HG03565 (cell line): ENCODE measurements at regions not wholly inside any gene's neighbourhood (a gene's known extent, or its start where the extent isn't known, plus 50 kb on each side); places are given as distances from the start of the nearest gene placed in this dataset.

ENCODE experiments used
- ATAC-seq: cut with Tn5 transposase; IDR thresholded peaks from one replicate; pipeline ENCODE4 v1.9.1; 2021; ENCODE audit warnings: mild to moderate bottlenecking, moderate library complexity; ENCODE audit not compliant: unreplicated experiment

GRCh38 chr3:152516216-152516615 is 247.5 kb downstream of the MBNL1 start:
- ATAC-seq = no peak

DNA sequence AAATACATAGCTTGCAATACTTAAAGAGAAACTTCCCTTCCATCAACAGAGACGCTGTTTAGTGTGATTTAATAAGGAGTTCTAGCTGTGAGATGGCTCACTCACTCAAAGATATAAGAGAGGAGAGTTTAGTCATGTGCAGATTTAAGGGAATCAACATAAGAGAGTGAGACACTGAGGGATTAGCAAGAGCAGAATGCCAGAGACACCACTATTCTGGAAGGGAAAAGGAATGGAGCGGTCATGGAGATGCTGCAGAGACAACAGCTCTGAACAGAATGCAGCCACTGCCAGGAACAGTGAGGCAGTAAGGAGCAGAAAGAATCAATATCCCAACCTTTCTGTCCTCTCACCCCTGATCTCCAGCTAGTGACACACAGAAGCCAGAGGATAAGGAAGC is 248.8 kb downstream of the MBNL1 start:
- no peak for ATAC-seq

- no peak for ATAC-seq
Observed at GRCh38 chr3:152518346-152518745, 249.6 kb downstream of the MBNL1 start.

- no peak for ATAC-seq
Observed at GRCh38 chr3:152519376-152519775, 250.6 kb downstream of the MBNL1 start.

DNA sequence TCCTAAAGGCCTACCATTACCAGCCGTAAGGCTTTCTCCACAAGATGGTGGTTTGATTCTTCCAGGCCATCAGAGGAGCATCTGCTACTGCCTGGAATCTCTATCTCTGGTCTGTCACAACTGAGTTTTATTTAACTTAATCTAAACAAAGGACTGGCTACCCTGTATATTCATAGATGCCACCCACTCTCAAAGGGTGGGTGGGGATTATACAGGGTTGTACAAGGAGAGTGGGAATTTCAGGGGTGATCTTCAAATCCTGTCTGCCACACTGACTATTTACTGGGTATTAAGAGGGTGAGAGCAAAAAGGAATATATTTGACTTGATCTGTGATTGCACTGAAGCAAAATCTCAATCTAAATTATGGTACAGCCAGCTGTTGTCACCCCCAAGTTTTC is 253.3 kb downstream of the MBNL1 start:
- no peak for ATAC-seq

GRCh38 chr3:152524198-152525140 is 255.7 kb downstream of the MBNL1 start:
- peak; percentile 77 for ATAC-seq

DNA sequence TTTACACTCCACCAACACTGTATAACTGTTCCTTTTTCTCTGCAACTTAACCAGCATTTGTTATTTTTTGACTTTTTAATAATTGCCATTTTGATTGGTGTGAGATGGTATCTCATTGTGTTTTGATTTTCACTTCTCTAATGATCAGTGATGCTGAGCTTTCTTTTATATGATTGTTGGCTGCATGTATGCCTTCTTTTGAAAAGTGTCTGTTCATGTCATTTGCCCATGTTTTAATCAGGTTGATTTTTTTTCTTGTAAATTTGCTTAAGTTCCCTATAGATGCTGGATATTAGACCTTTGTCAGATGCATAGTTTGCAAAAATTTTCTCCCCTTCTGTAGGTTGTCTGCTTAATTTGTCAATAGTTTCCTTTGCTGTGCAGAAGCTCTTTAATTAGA is 263.0 kb downstream of the MBNL1 start:
- ATAC-seq = no peak

DNA sequence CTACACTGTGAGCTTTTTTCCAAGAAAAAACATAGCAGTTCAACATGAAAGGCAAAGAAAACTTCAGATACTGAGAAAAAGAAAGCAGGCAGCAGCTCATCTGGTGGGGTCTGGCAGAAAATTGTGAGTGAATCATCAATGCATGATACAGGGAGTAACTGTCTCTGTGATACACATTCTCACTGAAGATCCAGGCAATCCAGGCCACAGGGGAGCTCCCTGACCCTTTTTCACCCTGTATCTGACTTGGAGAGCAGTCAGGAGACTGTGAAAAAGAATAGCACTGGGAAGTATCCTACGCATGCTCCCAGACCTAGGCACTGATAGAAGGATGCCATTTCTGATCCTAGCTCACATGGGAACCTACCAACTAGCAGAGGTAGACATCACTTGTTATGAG is 269.8 kb downstream of the MBNL1 start:
- ATAC-seq = no peak

- no peak for ATAC-seq
Observed at GRCh38 chr3:152539191-152539764, 270.5 kb downstream of the MBNL1 start.

- no peak for ATAC-seq
Observed at GRCh38 chr3:152540120-152540519, 271.4 kb downstream of the MBNL1 start.

GRCh38 chr3:152547153-152547552 is 278.4 kb downstream of the MBNL1 start:
- no peak for ATAC-seq

DNA sequence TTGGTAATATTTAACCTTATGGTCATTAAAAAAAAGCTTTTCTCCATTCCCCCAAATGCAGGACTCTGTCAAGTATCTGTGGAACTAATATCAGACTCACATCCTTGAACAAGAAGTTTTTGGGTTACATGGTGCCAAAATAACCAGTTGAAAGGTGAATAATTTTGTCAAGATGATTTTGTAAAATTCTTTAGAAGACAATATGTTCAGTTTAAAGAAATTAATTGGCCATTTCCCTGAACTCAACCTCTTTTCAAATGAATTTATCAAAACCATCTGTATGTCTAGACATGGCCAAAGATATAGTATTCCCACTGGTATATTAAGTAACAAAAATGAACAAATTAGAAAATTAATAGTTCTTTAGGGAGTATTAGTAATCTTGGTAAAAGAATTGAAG is 280.5 kb downstream of the MBNL1 start:
- ATAC-seq = no peak

DNA sequence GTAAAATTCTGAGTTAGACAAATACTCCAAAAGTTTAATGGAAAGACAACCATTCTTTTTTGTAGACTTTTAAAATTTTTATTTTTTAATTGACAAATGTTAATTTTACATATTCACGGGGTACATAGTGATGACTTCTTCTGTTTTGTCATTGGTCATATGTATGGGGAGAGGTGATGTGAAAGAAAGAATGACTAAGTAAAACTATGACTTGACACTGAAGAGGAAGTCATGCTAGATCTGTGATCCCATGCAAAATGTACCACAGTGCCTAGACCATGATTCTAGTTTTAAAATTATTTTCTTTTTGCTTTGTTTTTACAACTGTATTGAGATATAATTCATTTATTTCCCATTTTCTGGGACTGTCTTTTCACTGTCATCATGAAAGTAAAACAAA is 281.6 kb downstream of the MBNL1 start:
- ATAC-seq = peak; percentile 64

GRCh38 chr3:152554980-152555379 is 280.0 kb upstream of the P2RY1 start:
- no peak for ATAC-seq

DNA sequence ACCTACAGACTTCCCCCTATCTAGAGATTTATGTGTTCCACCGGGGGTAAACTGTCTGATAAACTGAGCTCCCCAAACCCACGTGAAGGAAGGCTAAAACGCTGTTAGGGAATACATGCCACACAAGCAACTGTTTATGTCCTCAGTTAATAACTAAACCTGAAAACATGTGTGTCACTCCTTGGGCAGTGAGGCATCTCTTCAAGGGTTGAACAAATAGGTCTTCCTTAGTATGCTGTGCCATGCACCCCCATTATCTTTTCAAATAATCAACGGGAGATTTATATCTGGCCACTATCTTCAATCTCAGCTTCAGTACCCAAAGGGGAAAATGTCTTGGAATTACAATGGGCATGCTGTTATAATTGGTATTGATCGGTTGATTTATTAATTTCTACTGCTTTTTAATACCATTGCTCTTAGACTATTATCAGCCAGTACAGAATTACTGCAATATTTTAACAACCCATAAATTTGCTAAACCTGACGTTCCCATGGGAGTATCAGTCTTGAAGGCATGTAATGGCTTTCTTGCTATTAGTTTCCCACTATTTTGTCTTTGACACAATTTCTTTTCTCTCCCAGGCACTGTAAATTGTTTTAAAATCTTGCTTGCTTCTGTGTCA is 279.2 kb upstream of the P2RY1 start:
- ATAC-seq = no peak

DNA sequence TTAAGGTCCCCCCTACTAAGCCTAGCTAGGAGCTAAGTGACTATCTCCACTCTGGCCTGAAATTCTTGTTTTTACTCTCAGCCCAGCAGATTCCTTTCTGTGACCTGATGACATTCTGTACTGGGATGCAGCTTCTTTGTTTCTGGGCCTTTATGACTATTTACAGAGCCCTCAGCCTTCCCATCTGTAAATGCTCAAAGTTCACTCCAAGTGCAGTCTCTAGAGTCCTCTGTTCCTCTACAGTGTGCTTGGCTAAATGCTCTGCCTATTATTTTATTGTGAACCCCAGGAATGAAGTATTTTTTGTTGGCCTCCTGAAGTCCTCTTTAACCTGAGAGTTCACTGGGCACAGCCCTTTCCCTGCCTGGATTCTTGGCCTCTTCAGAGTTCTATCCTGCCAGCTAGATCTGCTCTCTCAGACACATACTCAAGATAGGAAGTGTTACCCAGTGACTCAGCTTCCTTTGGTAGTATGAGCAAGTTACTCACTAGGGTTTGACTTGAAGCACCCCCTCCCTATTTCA is 278.1 kb upstream of the P2RY1 start:
- peak; percentile 53 for ATAC-seq

GRCh38 chr3:152557302-152557999 is 277.5 kb upstream of the P2RY1 start:
- peak; percentile 41 for ATAC-seq

DNA sequence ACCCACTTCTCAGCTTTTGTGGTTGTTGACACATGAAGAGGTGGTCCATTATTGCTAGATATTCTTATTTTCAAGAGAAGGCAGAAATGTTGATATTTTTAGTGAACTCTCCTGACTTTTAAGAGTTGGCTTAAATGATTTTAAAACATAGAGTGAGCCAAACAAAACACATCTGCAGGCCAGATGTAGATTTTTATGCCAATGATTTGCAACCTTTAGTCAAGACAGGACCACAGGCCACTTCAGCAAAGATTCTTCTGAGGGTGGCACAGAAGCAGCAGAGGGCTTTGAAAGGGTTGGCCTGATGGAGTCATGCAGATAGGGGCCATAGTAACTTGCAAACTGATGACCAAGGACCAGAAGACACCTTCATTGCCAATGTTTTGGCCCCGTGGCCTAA is 276.5 kb upstream of the P2RY1 start:
- ATAC-seq = no peak

DNA sequence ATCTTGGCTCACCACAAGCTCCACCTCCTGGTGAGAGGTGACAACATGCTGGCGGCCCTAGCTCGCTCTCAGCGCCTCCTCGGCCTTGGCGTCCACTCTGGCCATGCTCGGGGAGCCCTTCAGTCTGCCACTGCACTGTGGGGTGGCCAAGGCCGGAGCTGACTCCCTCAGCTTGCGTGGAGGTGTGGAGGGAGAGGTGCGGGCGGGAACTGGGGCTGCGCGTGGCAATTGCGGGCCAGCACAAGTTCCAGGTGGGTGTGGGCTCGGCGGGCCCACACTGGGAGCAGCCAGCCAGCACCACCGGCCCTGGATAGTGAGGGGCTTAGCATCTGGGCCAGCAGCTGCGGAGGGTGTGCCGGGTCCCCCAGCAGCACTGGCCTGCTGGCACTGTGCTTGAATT is 275.7 kb upstream of the P2RY1 start:
- no peak for ATAC-seq

- ATAC-seq = no peak
Observed at GRCh38 chr3:152564459-152564858, 270.5 kb upstream of the P2RY1 start.

GRCh38 chr3:152574461-152575079 is 260.4 kb upstream of the P2RY1 start:
- ATAC-seq = peak; percentile 70
